GM21381 (cell line): ENCODE measurements at regions not wholly inside any gene's neighbourhood (a gene's known extent, or its start where the extent isn't known, plus 50 kb on each side); places are given as distances from the start of the nearest gene placed in this dataset.

ENCODE experiments used
- ATAC-seq: cut with Tn5 transposase; IDR thresholded peaks from one replicate; pipeline ENCODE4 v1.9.1; 2021; ENCODE audit warnings: mild to moderate bottlenecking, moderate library complexity; ENCODE audit not compliant: unreplicated experiment

GRCh38 chr5:124341066-124341858 is 405.2 kb downstream of the ZNF608 start:
- ATAC-seq, result no peak

GRCh38 chr5:124337996-124338395 is 408.4 kb downstream of the ZNF608 start:
- no peak for ATAC-seq

GRCh38 chr5:124333298-124333979 is 413.0 kb downstream of the ZNF608 start:
- ATAC-seq, result no peak

GRCh38 chr5:124332273-124332672 is 414.2 kb downstream of the ZNF608 start:
- ATAC-seq, result no peak

GRCh38 chr5:124330595-124331220 is 415.7 kb downstream of the ZNF608 start:
- no peak for ATAC-seq

- ATAC-seq, result no peak
These were observed 418.2 kb downstream of the ZNF608 start for GRCh38 chr5:124328201-124328600.

- ATAC-seq, result no peak
These were observed 427.8 kb downstream of the ZNF608 start for GRCh38 chr5:124318661-124319060.

GRCh38 chr5:124317451-124317850 is 429.0 kb downstream of the ZNF608 start:
- ATAC-seq, result no peak

GRCh38 chr5:124315741-124316415 is 430.6 kb downstream of the ZNF608 start:
- ATAC-seq, result no peak

- no peak for ATAC-seq
These were observed 436.0 kb downstream of the ZNF608 start for GRCh38 chr5:124310453-124310852.

GRCh38 chr5:124309241-124309980 is 437.0 kb downstream of the ZNF608 start:
- no peak for ATAC-seq

- no peak for ATAC-seq
These were observed 443.1 kb downstream of the ZNF608 start for GRCh38 chr5:124303366-124303765.

- ATAC-seq, result no peak
These were observed 443.9 kb downstream of the ZNF608 start for GRCh38 chr5:124302533-124302932.

GRCh38 chr5:124301850-124302249 is 444.6 kb downstream of the ZNF608 start:
- ATAC-seq, result no peak

- ATAC-seq, result no peak
These were observed 445.4 kb downstream of the ZNF608 start for GRCh38 chr5:124300815-124301621.

- no peak for ATAC-seq
These were observed 448.6 kb downstream of the ZNF608 start for GRCh38 chr5:124297826-124298225.

- no peak for ATAC-seq
These were observed 454.1 kb downstream of the ZNF608 start for GRCh38 chr5:124292322-124292855.

GRCh38 chr5:124289641-124290311 is 456.7 kb downstream of the ZNF608 start:
- ATAC-seq, result no peak

GRCh38 chr5:124289130-124289529 is 457.3 kb downstream of the ZNF608 start:
- ATAC-seq, result no peak
